ENCODE measurements at regions not wholly inside any gene's neighbourhood (a gene's known extent, or its start where the extent isn't known, plus 50 kb on each side); places are given as distances from the start of the nearest gene placed in this dataset.

- Histone ChIP-seq H3K9me3 (ENCODE audit: insufficient read depth, low read depth) (no peaks in the 10 kb centered on the region), H3F3A (ENCODE audit: insufficient read depth, low read depth) (no peaks in the 10 kb centered on the region), H3K4me1 (replicated peaks; ENCODE audit: insufficient read depth) (no peaks in the 10 kb centered on the region), H3K27me3 (ENCODE audit: insufficient read depth, low read depth) (no peaks in the 10 kb centered on the region; the same call in 1 of the 2 replicates), H3K4me2 (peak overlapping the region; percentile 2; the same call in 1 of the 2 replicates), H3K4me3 (no peak overlapping the region), H3K36me3 (ENCODE audit: low read depth) (no peaks in the 10 kb centered on the region), H3K27ac (no peak overlapping the region), H4K20me1 (ENCODE audit: insufficient read depth) (no peaks in the 10 kb centered on the region), H3K9me2 (ENCODE audit: insufficient read depth) (no peaks in the 10 kb centered on the region), H2AFZ (peak overlapping the region; percentile 18; the same call in 1 of the 2 replicates), H3K79me2 (ENCODE audit: low read depth) (no peaks in the 10 kb centered on the region)
- ChIA-PET POLR2A (ENCODE audit: unreplicated experiment) (no interaction called here), CTCF (interaction anchor here (0.5 kb wide), 1 partner anchor 83 kb away, joined by 4 read pairs; no protein-coding TSS in a partner anchor)
- TF ChIP-seq EZH2 (IDR thresholded peaks at IDR 0.05; ENCODE audit: low read depth) (no peak), CTCF (conservative IDR thresholded peaks at IDR 0.05) (no peak)
- no peak for DNase-seq
- intact Hi-C loops (cut with micrococcal nuclease; ENCODE audit: unreplicated experiment): no loop called here
- BruUV-seq (replicated peaks): no TSS peak
Observed at GRCh38 chr2:176526995-176527901, 258.0 kb downstream of the MTX2 start.

GRCh38 chr2:176531608-176532007, 262.4 kb downstream of the MTX2 start:
- CTCF ChIA-PET: no interaction called here
- no peaks in the 10 kb centered on the region for H3K9me3 ChIP-seq (ENCODE audit: insufficient read depth, low read depth)
- no TSS peak for BruUV-seq (replicated peaks)

More at GRCh38 chr2:176531608-176532007, 262.4 kb downstream of the MTX2 start:
- Histone ChIP-seq H3K9me2 (ENCODE audit: insufficient read depth) (no peaks in the 10 kb centered on the region), H2AFZ (no peak overlapping the region), H3K27me3 (ENCODE audit: insufficient read depth, low read depth) (no peaks in the 10 kb centered on the region; the same call in 1 of the 2 replicates), H3K4me3 (no peak overlapping the region), H3K4me1 (replicated peaks; ENCODE audit: insufficient read depth) (peaks cover under 1% of the 10 kb centered on the region; the same call in 1 of the 2 replicates), H3K36me3 (ENCODE audit: low read depth) (no peaks in the 10 kb centered on the region), H4K20me1 (ENCODE audit: insufficient read depth) (no peaks in the 10 kb centered on the region), H3F3A (ENCODE audit: insufficient read depth, low read depth) (no peaks in the 10 kb centered on the region), H3K4me2 (no peak overlapping the region), H3K79me2 (ENCODE audit: low read depth) (no peaks in the 10 kb centered on the region), H3K27ac (no peak overlapping the region)
- DNase-seq: no peak
- intact Hi-C loops (cut with micrococcal nuclease; ENCODE audit: unreplicated experiment): no loop called here
- POLR2A ChIA-PET (ENCODE audit: unreplicated experiment): no interaction called here
- TF ChIP-seq EZH2 (IDR thresholded peaks at IDR 0.05; ENCODE audit: low read depth): no peak
- no peak for TF ChIP-seq CTCF (conservative IDR thresholded peaks at IDR 0.05)

Measured in PC-9 (cell line).